ENCODE measurements at regions not wholly inside any gene's neighbourhood (a gene's known extent, or its start where the extent isn't known, plus 50 kb on each side); places are given as distances from the start of the nearest gene placed in this dataset.

DNA sequence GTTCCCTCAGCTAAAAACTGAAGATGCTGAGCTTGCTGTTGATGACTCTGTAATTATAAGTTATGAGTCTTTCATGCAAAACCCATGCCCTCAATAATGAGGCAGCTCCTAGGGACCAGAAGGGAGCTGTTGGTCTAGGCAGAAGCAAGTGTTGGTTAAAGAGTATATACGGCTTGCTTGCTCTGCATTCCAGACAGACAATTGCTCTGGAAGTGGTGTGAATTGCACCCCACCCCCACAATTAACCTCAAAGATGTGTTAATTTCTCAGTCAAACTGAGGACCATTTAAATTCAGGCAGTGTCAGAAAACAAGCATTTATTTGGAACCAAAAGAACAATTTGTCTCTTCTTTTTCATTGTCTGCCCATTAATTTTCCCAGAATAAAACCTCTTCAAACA lies 163.5 kb upstream of the EOMES start:
- TF ChIP-seq, protein P1, sequence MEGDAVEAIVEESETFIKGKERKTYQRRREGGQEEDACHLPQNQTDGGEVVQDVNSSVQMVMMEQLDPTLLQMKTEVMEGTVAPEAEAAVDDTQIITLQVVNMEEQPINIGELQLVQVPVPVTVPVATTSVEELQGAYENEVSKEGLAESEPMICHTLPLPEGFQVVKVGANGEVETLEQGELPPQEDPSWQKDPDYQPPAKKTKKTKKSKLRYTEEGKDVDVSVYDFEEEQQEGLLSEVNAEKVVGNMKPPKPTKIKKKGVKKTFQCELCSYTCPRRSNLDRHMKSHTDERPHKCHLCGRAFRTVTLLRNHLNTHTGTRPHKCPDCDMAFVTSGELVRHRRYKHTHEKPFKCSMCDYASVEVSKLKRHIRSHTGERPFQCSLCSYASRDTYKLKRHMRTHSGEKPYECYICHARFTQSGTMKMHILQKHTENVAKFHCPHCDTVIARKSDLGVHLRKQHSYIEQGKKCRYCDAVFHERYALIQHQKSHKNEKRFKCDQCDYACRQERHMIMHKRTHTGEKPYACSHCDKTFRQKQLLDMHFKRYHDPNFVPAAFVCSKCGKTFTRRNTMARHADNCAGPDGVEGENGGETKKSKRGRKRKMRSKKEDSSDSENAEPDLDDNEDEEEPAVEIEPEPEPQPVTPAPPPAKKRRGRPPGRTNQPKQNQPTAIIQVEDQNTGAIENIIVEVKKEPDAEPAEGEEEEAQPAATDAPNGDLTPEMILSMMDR (IDR thresholded peaks at IDR 0.05): no peak
- no peak for TF ChIP-seq POLR2A (IDR thresholded peaks at IDR 0.05)
- Histone ChIP-seq H3K27me3 (no peaks in the 10 kb centered on the region), H3K9me3 (no peaks in the 10 kb centered on the region), H3K36me3 (no peaks in the 10 kb centered on the region), H3K27ac (no peak overlapping the region), H3K4me3 (no peak overlapping the region), H3K4me1 (no peaks in the 10 kb centered on the region)
- WGBS (ENCODE audit: insufficient coverage, low coverage, low lambda C conversion rate, missing lambda C conversion rate): 14% methylated on average over 1 of the region's 1 CpG
- intact Hi-C loops (cut with DNase I): no loop called here
- DNase-seq (no peak), ATAC-seq (no peak)

DNA sequence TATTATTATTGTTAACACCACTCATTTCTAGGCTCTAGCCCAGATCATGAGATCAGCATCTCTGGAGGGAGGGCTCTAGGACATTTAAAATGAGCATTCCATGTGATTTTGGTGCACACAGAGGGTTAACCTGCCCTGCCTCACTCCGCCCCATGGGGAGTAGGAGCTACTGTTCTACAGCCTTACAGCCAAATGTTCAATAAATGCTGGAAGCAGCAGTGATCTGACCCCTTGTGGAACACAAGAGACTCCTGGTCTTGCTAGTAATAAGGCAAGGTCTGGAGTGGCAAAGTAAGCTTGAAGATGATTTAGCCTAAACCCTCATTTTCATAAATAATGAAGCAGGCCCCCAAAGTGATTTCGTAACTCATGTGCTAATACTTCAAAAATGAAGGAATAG lies 166.4 kb upstream of the EOMES start:
- H3K36me3 ChIP-seq: no peaks in the 10 kb centered on the region
- H3K4me3 ChIP-seq: no peak overlapping the region
- DNase-seq: no peak
- WGBS (ENCODE audit: insufficient coverage, low coverage, low lambda C conversion rate, missing lambda C conversion rate): 29% methylated on average over 2 of the region's 2 CpGs
- TF ChIP-seq, protein P1 (IDR thresholded peaks at IDR 0.05): no peak
- TF ChIP-seq POLR2A (IDR thresholded peaks at IDR 0.05): no peak
- no peak for ATAC-seq
- H3K27me3 ChIP-seq: no peaks in the 10 kb centered on the region
- intact Hi-C loops (cut with DNase I): no loop called here
- no peaks in the 10 kb centered on the region for H3K9me3 ChIP-seq
- no peak overlapping the region for H3K27ac ChIP-seq
- H3K4me1 ChIP-seq: no peaks in the 10 kb centered on the region

DNA sequence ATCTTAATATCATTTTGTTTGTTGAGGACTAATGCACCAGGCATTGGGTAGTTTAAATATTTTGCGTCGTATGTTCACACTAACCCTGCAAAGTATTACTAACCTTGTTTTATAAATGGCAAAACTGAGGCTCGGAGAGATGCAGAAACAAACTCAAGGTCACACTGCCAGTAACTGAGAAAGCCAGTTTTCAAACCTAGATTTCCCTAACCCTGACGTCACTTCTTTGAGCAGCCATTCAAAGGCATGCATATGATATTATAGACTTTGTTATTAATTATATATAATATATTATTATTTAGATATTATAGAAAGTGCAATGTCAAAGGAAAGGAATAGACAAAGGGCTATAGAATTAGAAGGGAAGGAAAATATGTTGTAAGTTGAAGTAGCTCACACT lies 167.6 kb upstream of the EOMES start:
- intact Hi-C loops (cut with DNase I): no loop called here
- no peaks in the 10 kb centered on the region for H3K9me3 ChIP-seq
- no peaks in the 10 kb centered on the region for H3K4me1 ChIP-seq
- no peak overlapping the region for H3K27ac ChIP-seq
- H3K36me3 ChIP-seq: no peaks in the 10 kb centered on the region
- DNase-seq (no peak), ATAC-seq (no peak)
- 66% methylated on average over 4 of the region's 4 CpGs for WGBS (ENCODE audit: insufficient coverage, low coverage, low lambda C conversion rate, missing lambda C conversion rate)
- H3K4me3 ChIP-seq: no peak overlapping the region
- H3K27me3 ChIP-seq: no peaks in the 10 kb centered on the region
- no peak for TF ChIP-seq POLR2A (IDR thresholded peaks at IDR 0.05)
- TF ChIP-seq, protein P1 (IDR thresholded peaks at IDR 0.05): no peak

DNA sequence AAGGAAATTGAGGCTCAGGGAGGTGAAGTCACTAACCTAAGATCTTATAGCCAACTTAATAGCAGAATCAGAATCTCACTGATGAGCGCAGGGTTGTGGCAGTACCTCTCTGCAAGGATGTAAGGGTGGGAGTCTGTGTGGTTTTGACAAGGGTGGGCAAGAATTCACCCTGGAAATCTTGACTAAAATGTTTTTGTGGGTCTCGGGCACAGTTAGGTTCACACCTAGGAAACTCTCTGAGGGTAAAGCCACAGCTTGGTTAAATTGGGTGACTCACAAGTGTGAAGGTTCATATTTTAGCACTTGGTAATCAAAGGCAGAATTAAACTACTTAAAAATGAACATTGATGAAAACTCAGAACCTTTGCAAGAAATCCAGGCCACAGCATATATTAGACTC lies 178.2 kb upstream of the EOMES start:
- Histone ChIP-seq H3K9me3 (no peaks in the 10 kb centered on the region), H3K27me3 (no peaks in the 10 kb centered on the region), H3K36me3 (no peaks in the 10 kb centered on the region), H3K4me1 (no peaks in the 10 kb centered on the region), H3K4me3 (no peak overlapping the region), H3K27ac (no peak overlapping the region)
- TF ChIP-seq POLR2A (IDR thresholded peaks at IDR 0.05): no peak
- TF ChIP-seq, protein P1 (IDR thresholded peaks at IDR 0.05): no peak
- DNase-seq (no peak), ATAC-seq (no peak)
- 72% methylated on average over 2 of the region's 2 CpGs for WGBS (ENCODE audit: insufficient coverage, low coverage, low lambda C conversion rate, missing lambda C conversion rate)
- intact Hi-C loops (cut with DNase I): no loop called here

DNA sequence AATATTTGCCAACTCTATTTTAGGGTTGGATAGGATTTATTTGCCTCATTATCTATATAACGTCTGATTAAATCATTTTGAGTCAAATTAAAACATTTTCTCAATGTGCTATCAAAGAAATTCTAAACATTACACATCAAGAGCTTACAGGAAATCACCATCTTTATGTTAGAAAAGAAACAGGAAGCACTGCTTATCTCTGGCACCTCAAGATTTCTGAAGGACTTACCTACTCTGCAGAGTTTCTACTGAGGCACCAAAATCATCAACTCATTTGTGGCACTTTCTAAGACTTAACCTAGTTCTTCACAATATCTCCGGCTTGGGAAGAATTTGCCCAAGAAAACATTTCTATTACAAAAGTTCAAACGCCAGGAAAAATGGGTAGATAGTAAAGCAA lies 181.3 kb upstream of the EOMES start:
- intact Hi-C loops (cut with DNase I): no loop called here
- WGBS (ENCODE audit: insufficient coverage, low coverage, low lambda C conversion rate, missing lambda C conversion rate): 33% methylated on average over 3 of the region's 3 CpGs

More for the DNA sequence above, 181.3 kb upstream of the EOMES start:
- DNase-seq (no peak), ATAC-seq (no peak)
- H3K4me3 ChIP-seq: no peak overlapping the region
- H3K27ac ChIP-seq: no peak overlapping the region
- no peaks in the 10 kb centered on the region for H3K36me3 ChIP-seq
- TF ChIP-seq, protein P1 (IDR thresholded peaks at IDR 0.05): no peak
- no peak for TF ChIP-seq POLR2A (IDR thresholded peaks at IDR 0.05)
- H3K9me3 ChIP-seq: no peaks in the 10 kb centered on the region
- H3K4me1 ChIP-seq: no peaks in the 10 kb centered on the region
- H3K27me3 ChIP-seq: no peaks in the 10 kb centered on the region
